NCI-H2227 (cell line): ENCODE measurements at regions not wholly inside any gene's neighbourhood (a gene's known extent, or its start where the extent isn't known, plus 50 kb on each side); places are given as distances from the start of the nearest gene placed in this dataset.

Experiments used
- DNase-seq: peaks from one replicate; lab custom pipeline; 2025; ENCODE audit not compliant: unreplicated experiment; lab: John Stamatoyannopoulos, UW

DNA sequence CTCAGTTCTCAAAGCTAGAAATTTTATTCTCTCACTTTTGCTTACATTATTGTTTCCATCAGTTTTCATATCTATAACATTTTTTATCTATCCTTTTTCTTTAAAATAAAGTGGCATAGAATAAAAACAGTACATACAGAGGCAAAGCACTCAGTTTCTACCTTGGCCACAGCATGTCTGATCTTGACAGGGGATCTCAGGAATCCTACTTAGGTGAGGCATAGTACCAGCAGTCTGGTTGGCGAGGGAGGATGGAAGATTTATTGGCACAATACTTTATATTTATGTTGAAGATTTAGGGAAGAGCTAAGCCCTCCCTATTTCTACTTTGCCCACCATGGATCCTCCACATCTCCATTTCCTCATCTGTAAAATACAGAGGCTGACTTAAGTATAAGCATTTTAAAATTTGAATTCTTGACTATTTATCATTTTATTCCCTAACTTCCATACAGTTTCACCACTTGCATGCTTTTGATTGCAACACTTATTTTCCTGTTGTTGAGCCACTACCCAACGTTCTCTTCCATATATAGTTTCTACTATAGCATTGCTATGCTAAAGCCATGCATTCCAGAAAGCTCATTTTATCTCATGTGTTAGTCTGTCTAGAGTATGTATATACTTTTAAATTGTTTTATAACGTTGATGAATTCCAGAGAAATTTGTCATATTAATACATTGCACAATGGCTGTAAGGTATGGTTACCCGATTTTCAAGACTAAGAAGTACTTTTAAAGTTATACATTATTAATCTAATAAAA, 506.7 kb downstream of the KCTD12 start:
- no peak for DNase-seq

- no peak for DNase-seq
Measured at GRCh38 chr13:76378767-76379166, 507.4 kb downstream of the KCTD12 start.

DNA sequence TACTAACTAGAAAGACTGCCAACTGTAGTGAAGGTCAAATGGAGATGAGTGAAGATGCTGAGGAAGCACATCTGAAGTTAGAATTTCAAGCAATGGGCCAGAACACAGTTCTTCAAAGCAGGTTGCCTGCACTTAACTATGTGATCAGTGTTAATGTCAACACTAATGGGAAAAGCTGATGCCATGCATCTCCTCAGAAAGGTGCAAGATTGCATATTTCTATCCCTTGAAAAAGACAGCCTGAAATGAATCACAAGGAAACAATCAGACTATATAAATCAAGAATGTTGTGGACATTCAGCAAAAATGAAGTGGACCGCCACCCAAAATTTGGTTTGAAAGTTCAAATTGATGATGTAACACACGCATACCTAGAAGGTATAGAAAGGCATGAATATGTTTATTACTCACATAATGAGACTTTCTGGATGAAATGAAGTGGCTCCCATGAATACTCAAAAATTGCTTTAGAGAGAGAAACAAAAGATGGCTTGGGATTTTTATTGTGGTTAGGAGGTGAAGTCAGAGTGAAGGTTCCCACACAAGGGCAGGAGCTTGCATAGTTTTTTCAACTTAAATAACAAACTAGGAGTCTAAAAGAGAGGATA, 522.4 kb downstream of the KCTD12 start:
- no peak for DNase-seq

DNA sequence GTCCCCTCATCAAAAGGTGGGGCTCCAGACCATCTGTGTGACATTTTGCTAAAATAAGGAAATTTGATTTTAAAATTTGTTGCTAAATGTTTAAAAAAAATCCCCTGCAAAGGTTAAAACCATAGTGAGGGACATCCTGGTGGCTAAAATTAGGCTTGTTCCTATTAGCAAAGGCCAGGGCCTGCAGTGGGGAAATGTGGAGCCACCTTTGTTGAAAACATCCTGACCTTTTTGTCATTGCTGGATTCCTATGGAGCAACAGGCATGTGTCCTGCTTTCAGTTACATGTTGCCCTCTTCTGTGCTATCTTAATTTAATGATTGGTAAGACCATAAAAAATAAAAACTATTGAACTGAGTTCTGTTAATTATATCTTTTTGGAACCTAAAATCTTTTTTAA, 524.3 kb downstream of the KCTD12 start:
- no peak for DNase-seq

DNA sequence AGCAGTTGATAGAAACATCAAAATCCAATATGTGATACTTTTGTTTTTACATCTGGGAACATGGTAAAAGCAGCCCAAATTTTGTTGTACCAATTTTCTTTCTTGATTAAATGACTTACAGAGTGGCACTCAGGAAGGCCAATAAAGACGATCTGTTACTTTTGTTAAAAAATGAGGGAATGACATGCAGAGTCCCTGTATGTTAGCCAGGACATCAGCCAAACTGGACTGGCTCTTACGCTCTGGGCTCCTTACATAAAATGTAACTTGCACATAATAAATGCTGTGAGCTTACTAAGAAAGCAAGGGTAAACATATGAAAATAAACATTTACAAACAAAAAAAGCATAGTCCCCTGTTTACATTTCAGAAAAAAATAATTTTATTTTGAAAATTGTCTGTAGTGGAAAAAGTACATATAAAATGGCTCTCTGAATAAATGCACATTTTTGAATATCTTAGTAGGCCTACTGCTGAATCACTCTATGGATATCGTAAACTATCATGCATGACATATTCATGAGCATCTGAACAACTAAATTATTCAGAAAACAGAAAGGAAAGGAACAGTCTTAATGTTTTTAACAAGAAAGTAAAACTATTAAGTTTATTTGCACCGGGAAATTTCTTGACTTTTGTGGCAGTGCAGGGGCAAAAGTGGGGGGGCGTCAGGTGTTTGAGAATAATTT, 534.5 kb downstream of the KCTD12 start:
- no peak for DNase-seq

DNA sequence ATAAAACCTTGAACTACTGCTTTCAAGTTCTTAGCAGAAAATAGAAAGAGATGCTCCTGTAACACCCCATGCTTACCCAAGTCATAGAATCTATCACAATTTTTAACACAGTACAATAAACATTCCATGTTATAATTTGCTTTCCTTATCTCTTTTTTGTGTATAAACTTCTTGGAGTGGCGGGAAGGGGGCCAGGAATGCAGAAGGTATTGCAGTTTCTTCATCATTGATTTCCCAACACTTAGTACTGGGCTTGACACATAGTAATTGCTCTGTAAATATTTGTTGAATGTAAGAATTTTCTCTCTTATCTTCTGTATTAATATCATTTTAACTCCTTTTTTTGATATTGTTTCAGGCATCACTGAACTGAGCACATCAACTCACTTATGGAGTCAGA, 535.8 kb downstream of the KCTD12 start:
- no peak for DNase-seq

DNA sequence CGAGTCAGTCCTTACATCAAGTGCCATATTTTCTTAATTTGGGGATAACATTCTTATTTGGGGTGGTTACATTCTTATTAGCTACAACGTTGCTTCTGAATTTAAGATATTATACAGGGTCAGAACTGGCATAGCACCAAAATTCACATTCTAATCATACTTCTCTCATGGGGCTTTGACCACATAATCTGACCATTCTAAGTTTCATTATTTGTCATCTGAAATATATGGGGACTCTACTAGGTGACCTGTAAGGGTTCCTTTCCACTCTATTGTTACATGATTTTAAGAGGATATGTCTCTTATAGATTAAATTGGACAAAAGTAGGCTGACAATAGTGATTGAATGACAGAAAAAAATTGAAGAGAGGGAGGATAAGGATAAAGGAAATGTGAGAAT, 536.5 kb downstream of the KCTD12 start:
- no peak for DNase-seq

DNA sequence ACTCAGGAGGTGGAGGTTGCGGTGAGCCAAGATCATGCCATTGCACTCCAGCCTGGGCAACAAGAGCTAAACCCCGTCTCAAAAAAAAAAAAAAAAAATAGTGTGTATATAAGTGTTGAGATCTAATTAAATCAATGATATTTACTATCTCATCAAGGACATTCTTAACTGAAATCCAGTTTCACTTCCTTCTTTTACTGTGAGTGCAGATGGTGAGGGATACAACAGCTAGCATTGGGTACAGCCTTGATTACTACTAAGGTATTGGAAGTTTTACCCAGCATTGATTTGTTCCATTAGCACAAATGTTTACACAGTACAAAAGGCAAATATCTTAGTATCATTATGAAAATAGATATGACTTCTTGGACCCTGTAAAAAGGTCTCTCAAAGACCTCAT, 546.6 kb downstream of the KCTD12 start:
- no peak for DNase-seq

- DNase-seq = no peak
Measured at GRCh38 chr13:76338003-76338402, 548.2 kb downstream of the KCTD12 start.

- no peak for DNase-seq
Measured at GRCh38 chr13:76336889-76337844, 549.0 kb downstream of the KCTD12 start.

DNA sequence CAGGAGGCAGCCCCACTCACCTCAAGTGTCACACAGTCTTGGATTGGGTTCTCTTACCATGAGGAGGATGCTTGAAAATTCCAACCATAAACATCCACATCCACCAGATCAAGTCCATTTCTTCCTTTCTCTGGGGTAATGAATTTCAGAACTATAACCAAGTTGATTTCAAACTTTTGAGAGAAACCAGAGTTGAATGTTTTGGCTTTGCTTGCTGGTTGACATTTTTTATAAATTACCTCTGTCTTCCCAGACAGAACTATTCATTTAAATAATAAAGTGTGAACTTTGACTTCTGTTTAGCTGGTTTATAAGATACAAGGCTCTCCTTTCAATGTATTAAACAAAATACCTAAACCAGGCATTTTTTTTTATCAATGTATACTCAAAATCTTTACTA, 550.7 kb downstream of the KCTD12 start:
- DNase-seq = no peak

GRCh38 chr13:76331943-76332712, 554.1 kb downstream of the KCTD12 start:
- DNase-seq = no peak

DNA sequence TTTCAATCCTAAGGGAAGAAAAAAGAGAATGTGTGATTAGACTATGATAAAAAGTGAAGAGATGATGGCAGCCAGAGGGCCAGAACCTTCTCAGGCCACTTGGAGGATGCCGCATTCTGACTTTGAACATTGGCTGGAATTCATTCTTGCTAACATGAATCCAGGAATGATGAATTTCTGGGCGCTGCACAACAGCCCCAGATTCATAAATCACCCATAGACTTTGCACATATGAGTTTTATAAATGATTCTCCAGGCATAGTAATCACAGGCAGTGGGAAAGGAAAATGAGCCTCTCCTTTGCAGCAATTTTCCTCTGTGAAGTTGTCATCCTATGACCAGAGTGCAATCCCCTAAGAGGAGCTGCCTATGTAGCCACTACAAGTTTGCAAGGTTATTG, 555.4 kb downstream of the KCTD12 start:
- DNase-seq = no peak

DNA sequence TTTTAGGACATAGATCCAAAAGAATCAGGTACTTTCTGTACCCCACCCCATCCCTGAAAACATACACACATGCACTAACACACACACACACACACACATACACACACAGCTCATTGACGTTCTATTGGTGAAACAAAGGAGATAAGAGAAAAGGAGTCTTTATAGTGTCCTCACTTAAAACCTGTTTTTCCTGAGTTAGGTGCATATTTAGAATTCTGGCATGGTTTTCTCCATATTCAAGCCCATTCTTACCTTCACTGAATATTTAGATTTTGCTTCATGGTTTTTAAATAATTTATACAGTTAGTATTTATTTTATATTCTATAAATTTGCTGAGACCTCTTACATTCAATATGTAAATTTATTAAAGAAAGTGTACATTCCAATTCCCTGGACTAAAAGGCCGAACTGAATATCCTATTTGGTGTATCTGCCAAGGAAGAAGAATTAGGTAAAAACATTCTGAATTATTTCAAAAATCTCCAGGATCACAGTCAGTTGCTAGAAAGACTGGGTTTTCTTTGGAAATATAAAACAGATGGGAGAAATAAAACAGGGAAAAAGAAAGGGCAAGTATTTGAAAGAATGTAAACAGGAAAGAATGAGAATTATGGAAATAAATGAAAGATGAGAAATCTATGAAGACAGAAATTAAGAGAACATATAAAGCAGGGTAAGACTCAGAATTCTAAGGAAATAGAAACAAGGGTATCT, 556.2 kb downstream of the KCTD12 start:
- DNase-seq = no peak

- DNase-seq = no peak
Measured at GRCh38 chr13:76329004-76329403, 557.2 kb downstream of the KCTD12 start.

DNA sequence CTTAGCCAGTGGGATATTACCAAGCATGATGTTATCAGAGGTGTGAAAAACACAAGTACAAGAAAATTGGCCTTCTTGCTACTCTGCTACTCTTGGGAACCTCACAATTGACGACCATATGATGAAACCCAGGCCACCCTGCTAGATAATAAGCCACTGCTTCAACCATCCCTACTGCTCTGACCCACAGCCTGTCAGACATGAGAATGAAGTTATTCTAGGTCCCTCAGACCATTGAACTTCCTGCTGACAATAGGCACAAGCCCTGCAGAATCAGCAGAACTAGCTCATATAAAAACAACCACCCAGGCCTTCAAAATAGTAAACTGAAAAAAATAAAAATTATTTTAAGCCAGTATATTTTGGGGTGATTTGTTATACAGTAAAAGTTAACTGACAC, 559.9 kb downstream of the KCTD12 start:
- DNase-seq = no peak

- no peak for DNase-seq
Measured at GRCh38 chr13:76319921-76320320, 566.3 kb downstream of the KCTD12 start.

GRCh38 chr13:76316998-76317527, 569.1 kb downstream of the KCTD12 start:
- DNase-seq = no peak

GRCh38 chr13:76314495-76314894, 571.7 kb downstream of the KCTD12 start:
- DNase-seq = no peak

GRCh38 chr13:76307142-76307541, 579.1 kb downstream of the KCTD12 start:
- DNase-seq = no peak
